ENCODE measurements at regions not wholly inside any gene's neighbourhood (a gene's known extent, or its start where the extent isn't known, plus 50 kb on each side); places are given as distances from the start of the nearest gene placed in this dataset.

GRCh38 chr4:179059396-179059795, 1617.2 kb upstream of the AGA start:
- no peak for TF ChIP-seq POLR2A (IDR thresholded peaks at IDR 0.05)
- TF ChIP-seq CTCF (IDR thresholded peaks at IDR 0.05), result no peak
